MM.1S (cell line): ENCODE measurements at regions not wholly inside any gene's neighbourhood (a gene's known extent, or its start where the extent isn't known, plus 50 kb on each side); places are given as distances from the start of the nearest gene placed in this dataset.

ENCODE experiments used
- DNase-seq: peaks from one replicate; pipeline ENCODE4 v3.0.0-alpha.2; 2015
- H2AFZ ChIP-seq: fragments of 300-600 bp; sonication (generic); 2 replicates; pipeline ENCODE4 v1.6.0; 2016; ENCODE audit warnings: antibody characterized with exemption, low read length
- H3F3A ChIP-seq: fragments of 300-600 bp; sonication (generic); 2 replicates; pipeline ENCODE4 v1.6.1; 2016; ENCODE audit warnings: mild to moderate bottlenecking, antibody characterized with exemption, low read length, moderate library complexity, mixed read lengths; ENCODE audit not compliant: insufficient read depth
- H3K27ac ChIP-seq: fragments of 300-600 bp; sonication (generic); 2 replicates; pipeline ENCODE4 v1.5.1; 2016; ENCODE audit warnings: mild to moderate bottlenecking, low read length
- H3K27me3 ChIP-seq: fragments of 300-600 bp; sonication (generic); replicated peaks from 2 replicates; pipeline ENCODE4 v1.6.0; 2016; ENCODE audit warnings: low read length; ENCODE audit not compliant: insufficient read depth
- H3K36me3 ChIP-seq: fragments of 300-600 bp; sonication (generic); replicated peaks from 2 replicates; pipeline ENCODE4 v1.6.1; 2016; ENCODE audit warnings: mild to moderate bottlenecking, low read length, mixed read lengths; ENCODE audit not compliant: insufficient read depth
- H3K4me1 ChIP-seq: fragments of 300-600 bp; sonication (generic); 2 replicates; pipeline ENCODE4 v1.6.1; 2016; ENCODE audit warnings: low read length, mixed read lengths
- H3K4me2 ChIP-seq: fragments of 300-600 bp; sonication (generic); 2 replicates; pipeline ENCODE4 v1.6.0; 2016; ENCODE audit warnings: low read depth, low read length
- H3K4me3 ChIP-seq: fragments of 300-600 bp; sonication (generic); 2 replicates; pipeline ENCODE4 v1.5.1; 2016; ENCODE audit warnings: low read length, mixed read lengths
- H3K79me2 ChIP-seq: fragments of 300-600 bp; sonication (generic); 2 replicates; pipeline ENCODE4 v1.6.1; 2016; ENCODE audit warnings: mixed run types, low read length, mixed read lengths
- H3K9ac ChIP-seq: fragments of 300-600 bp; sonication (generic); 2 replicates; pipeline ENCODE4 v1.6.1; 2016; ENCODE audit warnings: low read length, mixed read lengths
- H3K9me2 ChIP-seq: fragments of 300-600 bp; sonication (generic); replicated peaks from 2 replicates; pipeline ENCODE4 v1.6.1; 2016; ENCODE audit warnings: mild to moderate bottlenecking, low read length, mixed read lengths; ENCODE audit not compliant: insufficient read depth
- H3K9me3 ChIP-seq: fragments of 300-600 bp; sonication (generic); replicated peaks from 2 replicates; pipeline ENCODE4 v1.6.1; 2016; ENCODE audit warnings: mild to moderate bottlenecking, low read length, mixed read lengths; ENCODE audit not compliant: insufficient read depth
- H4K20me1 ChIP-seq: fragments of 300-600 bp; sonication (generic); 2 replicates; pipeline ENCODE4 v1.6.1; 2016; ENCODE audit warnings: mild to moderate bottlenecking, low read length, moderate library complexity, mixed read lengths; ENCODE audit not compliant: insufficient read depth
- CTCF ChIP-seq: fragments of 300-600 bp; sonication (generic); IDR thresholded peaks from 2 replicates; pipeline ENCODE4 v1.5.1; 2016; ENCODE audit warnings: antibody characterized with exemption, low read length, mixed read lengths
- EZH2 ChIP-seq: fragments of 300-600 bp; sonication (generic); optimal IDR thresholded peaks from 2 replicates; pipeline ENCODE3; 2017; ENCODE audit warnings: low read depth, mild to moderate bottlenecking, antibody characterized with exemption, low read length, mixed read lengths
- EZH2phosphoT487 ChIP-seq: fragments of 300-600 bp; sonication (generic); IDR thresholded peaks from 2 replicates; pipeline ENCODE4 v1.6.1; 2018; ENCODE audit warnings: antibody characterized with exemption, low read length

- no peak overlapping the region for H3K4me2 ChIP-seq
- peaks cover 4% of the 10 kb centered on the region for H3K4me1 ChIP-seq
- no peak overlapping the region for H3K9ac ChIP-seq
- no peaks in the 10 kb centered on the region for H3K9me3 ChIP-seq
- no peak for TF ChIP-seq EZH2phosphoT487
- TF ChIP-seq EZH2: no peak
- TF ChIP-seq CTCF: no peak
- H3K27me3 ChIP-seq: peaks cover 20% of the 10 kb centered on the region
- H3K27ac ChIP-seq: no peak overlapping the region
- H3F3A ChIP-seq: peaks cover 3% of the 10 kb centered on the region; the same call in 1 of the 2 replicates
- 0 out of 2 replicates have a peak, but pooled peaks cover 2% of the 10 kb centered on the region for H3K79me2 ChIP-seq
- no peak overlapping the region for H2AFZ ChIP-seq
- no peak overlapping the region for H3K4me3 ChIP-seq
- no peaks in the 10 kb centered on the region for H4K20me1 ChIP-seq
- DNase-seq: no peak
- no peaks in the 10 kb centered on the region for H3K36me3 ChIP-seq
- no peaks in the 10 kb centered on the region for H3K9me2 ChIP-seq
Measured at GRCh38 chr4:8775121-8775520, 96.5 kb downstream of the HMX1 start.

GRCh38 chr4:8774071-8774470 lies 97.6 kb downstream of the HMX1 start:
- no peaks in the 10 kb centered on the region for H3K9me2 ChIP-seq
- no peaks in the 10 kb centered on the region for H3K9me3 ChIP-seq
- no peak overlapping the region for H3K9ac ChIP-seq
- H3K4me1 ChIP-seq: peaks cover 9% of the 10 kb centered on the region
- H4K20me1 ChIP-seq: no peaks in the 10 kb centered on the region
- TF ChIP-seq EZH2phosphoT487 (no peak), EZH2 (no peak), CTCF (no peak)
- H3K4me2 ChIP-seq: no peak overlapping the region
- no peak overlapping the region for H3K4me3 ChIP-seq
- peaks cover 16% of the 10 kb centered on the region for H3K27me3 ChIP-seq
- no peak overlapping the region for H3K27ac ChIP-seq
- no peak overlapping the region for H2AFZ ChIP-seq
- H3F3A ChIP-seq: peaks cover 3% of the 10 kb centered on the region; the same call in 1 of the 2 replicates
- no peaks in the 10 kb centered on the region for H3K36me3 ChIP-seq
- 0 out of 2 replicates have a peak, but pooled peaks cover 2% of the 10 kb centered on the region for H3K79me2 ChIP-seq
- no peak for DNase-seq

- H3K4me1 ChIP-seq: peaks cover 9% of the 10 kb centered on the region
- H3K9me3 ChIP-seq: no peaks in the 10 kb centered on the region
- H2AFZ ChIP-seq: no peak overlapping the region
- peaks cover 3% of the 10 kb centered on the region; the same call in 1 of the 2 replicates for H3F3A ChIP-seq
- no peaks in the 10 kb centered on the region for H4K20me1 ChIP-seq
- DNase-seq: no peak
- TF ChIP-seq EZH2phosphoT487: no peak
- no peak for TF ChIP-seq CTCF
- TF ChIP-seq EZH2: no peak
- peaks cover 10% of the 10 kb centered on the region for H3K27me3 ChIP-seq
- no peaks in the 10 kb centered on the region for H3K36me3 ChIP-seq
- no peak overlapping the region for H3K9ac ChIP-seq
- no peak overlapping the region for H3K4me2 ChIP-seq
- 0 out of 2 replicates have a peak, but pooled peaks cover 2% of the 10 kb centered on the region for H3K79me2 ChIP-seq
- no peak overlapping the region for H3K4me3 ChIP-seq
- H3K27ac ChIP-seq: no peak overlapping the region
- H3K9me2 ChIP-seq: no peaks in the 10 kb centered on the region
Measured at GRCh38 chr4:8773124-8773931, 98.3 kb downstream of the HMX1 start.
